Breast epithelium (tissue), 3 donors: ENCODE measurements at regions not wholly inside any gene's neighbourhood (a gene's known extent, or its start where the extent isn't known, plus 50 kb on each side); places are given as distances from the start of the nearest gene placed in this dataset.

Source experiments
- POLR2A ChIP-seq: fragments of 450-650 bp; IDR thresholded peaks from one replicate; pipeline ENCODE4 v1.6.1; 2016; ENCODE audit warnings: antibody characterized with exemption, mild to moderate bottlenecking, moderate library complexity
- POLR2AphosphoS5 ChIP-seq, 3 donors: sonication (generic); formaldehyde crosslinking; IDR thresholded peaks; one replicate each; pipeline ENCODE4 v1.6.1; 2017; ENCODE audit warnings: antibody characterized with exemption in 3 of 3
- TF ChIP-seq, protein P1 (sequence below), 3 donors: fragments of 450-650 bp; IDR thresholded peaks; one replicate each; pipeline ENCODE4 v1.5.1; 2016 to 2017; ENCODE audit warnings: antibody characterized with exemption in 3 of 3, mild to moderate bottlenecking in 3 of 3, moderate library complexity in 3 of 3

DNA sequence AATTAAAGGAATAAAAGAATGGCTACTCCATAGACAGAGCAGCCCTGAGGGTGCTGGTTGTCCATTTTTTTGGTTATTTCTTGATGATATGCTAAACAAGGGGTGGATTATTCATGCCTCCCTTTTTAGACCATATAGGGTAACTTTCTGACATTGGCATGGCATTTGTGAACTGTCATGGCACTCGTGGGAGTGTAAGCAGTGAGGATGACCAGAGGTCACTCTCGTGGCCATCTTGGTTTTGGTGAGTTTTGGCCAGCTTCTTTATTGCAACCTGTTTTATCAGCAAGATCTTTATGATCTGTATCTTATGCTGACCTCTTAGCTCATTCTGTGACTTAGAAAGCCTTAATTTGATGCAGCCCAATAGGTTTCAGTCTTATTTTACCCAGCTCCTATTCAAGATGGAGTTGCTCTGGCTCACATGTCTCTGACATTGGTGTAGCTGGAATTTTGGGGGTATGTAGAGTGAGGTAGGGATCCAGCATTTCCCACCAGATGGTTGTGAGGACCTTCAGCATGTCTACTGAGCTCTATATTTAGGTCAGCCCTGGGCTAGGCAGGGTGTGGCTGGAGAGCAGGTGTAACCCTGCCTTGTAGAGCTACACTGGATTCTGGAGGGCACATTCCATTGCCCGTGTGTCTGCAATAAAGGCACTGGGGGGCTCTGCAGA, 103.5 kb upstream of the SLC38A2 start:
- TF ChIP-seq POLR2A (no peak), POLR2AphosphoS5 (IDR thresholded peaks at IDR 0.05) (no peak)
- TF ChIP-seq, protein P1, sequence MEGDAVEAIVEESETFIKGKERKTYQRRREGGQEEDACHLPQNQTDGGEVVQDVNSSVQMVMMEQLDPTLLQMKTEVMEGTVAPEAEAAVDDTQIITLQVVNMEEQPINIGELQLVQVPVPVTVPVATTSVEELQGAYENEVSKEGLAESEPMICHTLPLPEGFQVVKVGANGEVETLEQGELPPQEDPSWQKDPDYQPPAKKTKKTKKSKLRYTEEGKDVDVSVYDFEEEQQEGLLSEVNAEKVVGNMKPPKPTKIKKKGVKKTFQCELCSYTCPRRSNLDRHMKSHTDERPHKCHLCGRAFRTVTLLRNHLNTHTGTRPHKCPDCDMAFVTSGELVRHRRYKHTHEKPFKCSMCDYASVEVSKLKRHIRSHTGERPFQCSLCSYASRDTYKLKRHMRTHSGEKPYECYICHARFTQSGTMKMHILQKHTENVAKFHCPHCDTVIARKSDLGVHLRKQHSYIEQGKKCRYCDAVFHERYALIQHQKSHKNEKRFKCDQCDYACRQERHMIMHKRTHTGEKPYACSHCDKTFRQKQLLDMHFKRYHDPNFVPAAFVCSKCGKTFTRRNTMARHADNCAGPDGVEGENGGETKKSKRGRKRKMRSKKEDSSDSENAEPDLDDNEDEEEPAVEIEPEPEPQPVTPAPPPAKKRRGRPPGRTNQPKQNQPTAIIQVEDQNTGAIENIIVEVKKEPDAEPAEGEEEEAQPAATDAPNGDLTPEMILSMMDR (IDR thresholded peaks at IDR 0.05): no peak
